ENCODE measurements at regions not wholly inside any gene's neighbourhood (a gene's known extent, or its start where the extent isn't known, plus 50 kb on each side); places are given as distances from the start of the nearest gene placed in this dataset.

- TF ChIP-seq POLR2A (IDR thresholded peaks at IDR 0.05) (no peak), CTCF (IDR thresholded peaks at IDR 0.05) (no peak)
Measured at GRCh38 chr6:98587555-98587954, 246.8 kb upstream of the POU3F2 start.
